Skin of body (tissue), 1 donor: ENCODE measurements at regions not wholly inside any gene's neighbourhood (a gene's known extent, or its start where the extent isn't known, plus 50 kb on each side); places are given as distances from the start of the nearest gene placed in this dataset. TPM values are rescaled to one million over a fixed set of nuclear protein-coding genes. Genes with fewer than 3 reads are reported as not detected.

ENCODE experiments used
- small RNA-seq: library from RNA; depleted of rRNA; stranded (forward); fragments of <200 nt; gene quantifications from one replicate; pipeline ENCODE3, GENCODE V24; 2014; ENCODE audit warnings: low replicate concordance

Small RNA genes lying in the stretch of these regions (small RNA-seq; reads per million reads assigned to genes)
- gene MIR8062 (0.12 reads per million), gene RN7SL547P (not detected)
